GM23248 (cell line): ENCODE measurements at regions not wholly inside any gene's neighbourhood (a gene's known extent, or its start where the extent isn't known, plus 50 kb on each side); places are given as distances from the start of the nearest gene placed in this dataset.
"Not testable (repeated sequence)": the region's sequence is repeated elsewhere in the genome, so short reads cannot be mapped to it uniquely, and the experiment has no call there.

Source experiments
- DNase-seq: peaks from one replicate; pipeline ENCODE4 v3.0.0-alpha.2; 2015
- H2AFZ ChIP-seq: fragments of 200-600 bp; sonication (generic); 2 replicates; pipeline ENCODE4 v1.6.1; 2016; ENCODE audit warnings: antibody characterized with exemption
- H3F3A ChIP-seq: fragments of 200-600 bp; sonication (generic); 2 replicates; pipeline ENCODE4 v1.6.1; 2016; ENCODE audit warnings: mild to moderate bottlenecking, antibody characterized with exemption, mixed run types; ENCODE audit not compliant: insufficient read depth
- H3K27ac ChIP-seq: fragments of 200-600 bp; sonication (generic); 2 replicates; pipeline ENCODE4 v1.5.1; 2016; ENCODE audit warnings: mild to moderate bottlenecking
- H3K27me3 ChIP-seq: fragments of 200-600 bp; sonication (generic); replicated peaks from 2 replicates; pipeline ENCODE4 v1.6.1; 2016; ENCODE audit warnings: mild to moderate bottlenecking; ENCODE audit not compliant: insufficient read depth
- H3K36me3 ChIP-seq: fragments of 200-600 bp; sonication (generic); 2 replicates; pipeline ENCODE4 v1.6.1; 2016; ENCODE audit warnings: low read depth, mild to moderate bottlenecking
- H3K4me1 ChIP-seq: fragments of 200-600 bp; sonication (generic); 2 replicates; pipeline ENCODE4 v1.6.1; 2016; ENCODE audit warnings: mild to moderate bottlenecking; ENCODE audit not compliant: insufficient read depth
- H3K4me2 ChIP-seq: fragments of 200-600 bp; sonication (generic); one replicate; pipeline ENCODE4 v1.6.1; 2016; ENCODE audit warnings: mild to moderate bottlenecking; ENCODE audit not compliant: unreplicated experiment
- H3K4me3 ChIP-seq: fragments of 200-600 bp; sonication (generic); 2 replicates; pipeline ENCODE4 v1.5.1; 2016; ENCODE audit warnings: mild to moderate bottlenecking
- H3K79me2 ChIP-seq: fragments of 200-600 bp; sonication (generic); 2 replicates; pipeline ENCODE4 v1.6.1; 2016; ENCODE audit warnings: mild to moderate bottlenecking; ENCODE audit not compliant: insufficient read depth
- H3K9ac ChIP-seq: fragments of 200-600 bp; sonication (generic); 2 replicates; pipeline ENCODE4 v1.6.1; 2016; ENCODE audit warnings: mild to moderate bottlenecking
- H3K9me2 ChIP-seq: fragments of 200-600 bp; sonication (generic); 2 replicates; pipeline ENCODE4 v1.6.1; 2016; ENCODE audit warnings: mixed run types, mild to moderate bottlenecking, moderate library complexity; ENCODE audit not compliant: insufficient read depth
- H3K9me3 ChIP-seq: fragments of 200-600 bp; sonication (generic); one replicate; pipeline ENCODE4 v1.6.1; 2017; ENCODE audit warnings: low read depth
- H4K20me1 ChIP-seq: fragments of 200-600 bp; sonication (generic); 2 replicates; pipeline ENCODE4 v1.6.0; 2016; ENCODE audit not compliant: insufficient read depth
- EZH2 ChIP-seq: fragments of 200-600 bp; sonication (generic); IDR thresholded peaks from 2 replicates; pipeline ENCODE4 v1.6.1; 2018; ENCODE audit warnings: antibody characterized with exemption, mild to moderate bottlenecking; ENCODE audit not compliant: insufficient read depth, poor library complexity, severe bottlenecking
- EZH2phosphoT487 ChIP-seq: fragments of 200-600 bp; sonication (generic); IDR thresholded peaks from 2 replicates; pipeline ENCODE4 v1.6.1; 2018; ENCODE audit warnings: antibody characterized with exemption, moderate library complexity, mild to moderate bottlenecking, low read depth; ENCODE audit not compliant: insufficient read depth
- WGBS, 2 experiments: methylation state at CpG; one replicate each; pipeline ENCODE4 v1.1.6; 2015 to 2017; ENCODE audit warnings: low lambda C conversion rate in 2 of 2, low coverage in 1 of 2; ENCODE audit errors: missing lambda C conversion rate in 2 of 2; 5-methylcytosine and 5-hydroxymethylcytosine counted together
- in situ Hi-C: fragments of 300-500 bp; cut with MboI; formaldehyde crosslinking; loops from 2 replicates; pipeline ENCODE4 v1.15.0; 2020

DNA sequence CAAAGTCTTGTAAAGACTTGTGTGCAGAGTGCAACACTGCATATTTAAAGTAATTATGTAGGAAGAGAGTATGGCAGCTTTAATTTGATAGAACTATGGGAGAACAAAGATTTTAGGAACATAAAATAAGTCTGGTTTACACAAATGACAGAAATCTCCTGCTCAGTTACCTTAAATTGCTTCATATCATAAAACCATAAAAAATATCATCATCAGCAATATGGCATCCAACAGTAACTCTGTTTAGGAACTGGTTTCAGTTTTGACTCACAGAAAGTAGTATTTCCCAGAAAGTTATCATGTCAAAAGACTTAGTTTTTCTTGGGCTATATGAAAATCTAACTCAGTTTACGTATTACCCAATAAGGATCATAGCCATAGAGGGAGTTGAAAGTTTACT, 292.1 kb upstream of the PMFBP1 start:
- Histone ChIP-seq H3K9ac (no peak overlapping the region), H3K27me3 (no peaks in the 10 kb centered on the region), H3K9me3 (no peaks in the 10 kb centered on the region), H4K20me1 (no peaks in the 10 kb centered on the region), H3F3A (no peaks in the 10 kb centered on the region), H3K27ac (no peak overlapping the region), H3K79me2 (no peaks in the 10 kb centered on the region), H2AFZ (no peak overlapping the region), H3K4me1 (peaks cover 17% of the 10 kb centered on the region; the same call in 1 of the 2 replicates), H3K9me2 (no peaks in the 10 kb centered on the region), H3K4me2 (no peak overlapping the region), H3K36me3 (no peaks in the 10 kb centered on the region), H3K4me3 (no peak overlapping the region)
- in situ Hi-C loops = loop anchor here (10.0 kb wide), 1 partner anchor 339 kb away; no protein-coding TSS in a partner anchor
- 51 to 55% methylated on average over 1 of the region's 1 CpG for WGBS, 2 experiments
- DNase-seq = no peak
- TF ChIP-seq EZH2phosphoT487 = no peak
- TF ChIP-seq EZH2 = no peak

DNA sequence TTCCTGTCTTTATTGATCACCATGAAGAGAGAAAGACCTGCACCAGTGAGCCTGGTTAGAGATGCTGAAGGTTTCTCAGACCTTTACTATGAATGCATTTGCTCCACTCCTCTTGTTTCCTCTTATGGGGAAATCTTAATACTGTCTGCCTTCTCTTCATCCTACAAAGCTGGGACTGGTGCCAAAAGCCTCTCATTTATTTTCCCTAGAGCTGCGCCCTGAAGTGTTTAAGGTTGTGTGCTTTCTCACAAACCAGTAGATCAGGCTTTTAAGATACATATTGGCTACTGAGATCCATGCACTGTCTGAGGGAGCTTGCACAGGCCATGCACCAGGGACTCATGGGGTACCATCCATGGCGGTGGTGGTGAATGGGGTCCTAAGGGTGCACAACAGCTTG, 286.1 kb upstream of the PMFBP1 start:
- Histone ChIP-seq H3K4me1 (no peaks in the 10 kb centered on the region), H3K79me2 (no peaks in the 10 kb centered on the region), H3K9me3 (no peaks in the 10 kb centered on the region), H3K27me3 (no peaks in the 10 kb centered on the region), H3K36me3 (no peaks in the 10 kb centered on the region), H3K9me2 (no peaks in the 10 kb centered on the region), H3F3A (no peaks in the 10 kb centered on the region), H3K4me3 (no peak overlapping the region), H3K4me2 (no peak overlapping the region), H4K20me1 (no peaks in the 10 kb centered on the region), H2AFZ (no peak overlapping the region), H3K9ac (no peak overlapping the region), H3K27ac (no peak overlapping the region)
- DNase-seq = no peak
- TF ChIP-seq EZH2 (no peak), EZH2phosphoT487 (no peak)
- 92 to 93% methylated on average over 2 of the region's 2 CpGs for WGBS, 2 experiments
- in situ Hi-C loops = no loop called here

DNA sequence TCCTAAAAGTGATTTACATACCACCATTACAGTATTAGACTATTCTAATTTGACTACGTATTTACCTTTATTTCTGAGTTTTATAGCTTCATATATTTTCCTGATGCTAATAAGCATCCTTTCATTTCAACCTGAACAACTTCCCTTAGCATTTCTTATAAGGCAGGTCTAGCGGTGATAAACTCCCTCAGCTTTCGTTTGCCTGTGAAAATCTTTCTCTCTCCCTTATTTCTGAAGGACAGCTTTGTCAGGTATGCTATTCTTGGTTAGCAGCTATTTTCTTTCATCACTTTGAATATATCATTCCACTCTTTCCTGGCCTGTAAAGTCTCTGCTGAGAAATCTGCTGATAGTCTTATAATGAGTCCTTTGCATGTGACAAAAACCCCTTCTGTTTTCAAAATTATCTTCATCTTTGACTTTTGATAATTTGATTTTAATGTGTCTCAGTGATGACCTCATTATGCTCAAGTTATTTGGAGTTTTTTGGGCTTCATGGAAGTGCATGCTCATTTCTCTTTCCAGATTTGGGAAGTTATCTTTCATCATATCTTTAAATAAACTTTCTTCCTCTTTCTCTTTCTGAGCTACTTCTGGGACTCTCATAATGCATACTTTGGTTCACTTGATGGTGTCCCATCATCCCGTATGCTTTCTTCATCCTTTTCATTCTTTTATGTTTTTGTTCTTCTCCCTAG, 285.4 kb upstream of the PMFBP1 start:
- WGBS, 2 experiments = 89 to 92% methylated on average over 4 of the region's 4 CpGs
- in situ Hi-C loops = no loop called here
- no peak for TF ChIP-seq EZH2phosphoT487
- TF ChIP-seq EZH2 = no peak

DNA sequence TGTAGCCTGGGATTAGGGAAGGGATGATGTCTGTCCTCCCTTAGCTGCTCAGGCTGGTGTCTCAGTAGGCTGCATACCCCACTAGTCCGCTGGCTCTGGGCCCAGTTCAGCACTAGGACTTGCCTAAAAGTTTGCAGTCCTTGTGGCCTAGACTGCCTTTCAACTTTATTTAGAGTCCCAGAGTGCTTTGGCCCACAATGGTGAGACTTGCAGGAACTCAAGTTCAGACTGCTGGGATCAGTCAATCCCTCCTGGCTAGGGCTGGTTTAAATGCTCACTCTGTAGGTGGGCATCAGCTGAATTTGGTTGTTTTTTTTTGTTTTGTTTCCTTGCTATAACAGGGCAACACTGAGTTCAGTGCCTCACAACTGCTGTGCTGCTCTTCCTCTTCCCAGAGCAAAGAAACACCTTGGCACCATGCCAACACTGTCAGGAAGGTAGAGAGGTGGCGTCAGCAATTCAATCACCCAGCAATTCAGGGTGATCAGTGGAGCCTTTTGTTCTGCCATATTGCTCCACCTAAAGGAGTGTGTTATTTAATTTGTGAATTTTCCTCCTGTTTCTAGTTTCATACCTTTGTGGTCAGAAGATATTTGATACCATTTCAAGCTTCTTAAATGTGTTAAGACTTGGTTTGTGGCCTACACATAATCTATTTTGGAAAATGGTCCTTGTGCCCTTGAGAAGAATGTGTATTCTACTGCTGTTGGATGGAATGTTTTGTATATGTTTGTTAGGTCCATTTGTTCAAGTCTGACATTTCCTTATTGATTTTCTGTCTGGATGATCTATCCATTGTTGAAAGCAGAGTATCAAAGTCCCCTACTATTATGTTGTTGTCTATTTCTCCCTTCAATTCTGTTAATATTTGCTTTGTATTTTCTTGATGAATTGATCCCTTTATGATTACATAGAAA, 284.0 kb upstream of the PMFBP1 start:
- H3K4me2 ChIP-seq = no peak overlapping the region
- H3K4me1 ChIP-seq = no peaks in the 10 kb centered on the region
- no peaks in the 10 kb centered on the region for H3K9me3 ChIP-seq
- no peaks in the 10 kb centered on the region for H3K9me2 ChIP-seq
- no peak overlapping the region for H3K4me3 ChIP-seq
- no peak overlapping the region for H3K27ac ChIP-seq
- H4K20me1 ChIP-seq = no peaks in the 10 kb centered on the region
- no peaks in the 10 kb centered on the region for H3K27me3 ChIP-seq
- TF ChIP-seq EZH2 (no peak), EZH2phosphoT487 (no peak)
- no peaks in the 10 kb centered on the region for H3K79me2 ChIP-seq
- 47 to 61% methylated on average over 2 of the region's 2 CpGs for WGBS, 2 experiments
- in situ Hi-C loops = no loop called here
- H3K9ac ChIP-seq = no peak overlapping the region
- H3K36me3 ChIP-seq = no peaks in the 10 kb centered on the region
- H3F3A ChIP-seq = no peaks in the 10 kb centered on the region
- no peak overlapping the region for H2AFZ ChIP-seq
- DNase-seq = no peak

More for the DNA sequence above, 285.4 kb upstream of the PMFBP1 start:
- no peak for DNase-seq
- H3K27me3 ChIP-seq = no peaks in the 10 kb centered on the region
- no peak overlapping the region for H3K9ac ChIP-seq
- no peak overlapping the region for H2AFZ ChIP-seq
- H3F3A ChIP-seq = no peaks in the 10 kb centered on the region
- no peaks in the 10 kb centered on the region for H3K9me2 ChIP-seq
- H4K20me1 ChIP-seq = no peaks in the 10 kb centered on the region
- H3K9me3 ChIP-seq = no peaks in the 10 kb centered on the region
- no peak overlapping the region for H3K4me2 ChIP-seq
- H3K79me2 ChIP-seq = no peaks in the 10 kb centered on the region
- no peaks in the 10 kb centered on the region for H3K4me1 ChIP-seq
- no peak overlapping the region for H3K27ac ChIP-seq
- no peaks in the 10 kb centered on the region for H3K36me3 ChIP-seq
- H3K4me3 ChIP-seq = no peak overlapping the region

DNA sequence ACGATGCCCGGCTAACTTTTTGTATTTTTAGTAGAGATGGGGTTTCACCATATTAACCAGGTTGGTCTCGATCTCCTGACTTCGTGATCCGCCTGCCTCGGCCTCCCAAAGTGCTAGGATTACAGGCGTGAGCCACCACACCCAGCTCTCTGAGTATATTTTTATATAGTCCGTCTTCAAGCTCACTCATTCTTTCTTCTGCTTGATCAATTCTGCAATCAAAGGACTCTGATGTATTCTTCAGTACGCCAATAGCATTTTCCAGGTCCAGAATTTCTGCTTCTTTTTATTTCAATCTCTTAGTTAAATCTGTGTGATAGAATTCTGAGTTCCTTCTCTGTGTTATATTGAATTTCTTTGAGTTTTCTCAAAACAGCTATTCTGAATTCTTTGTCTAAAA, 281.9 kb upstream of the PMFBP1 start:
- H3K27me3 ChIP-seq, H3K4me2 ChIP-seq, in situ Hi-C loops, H3K36me3 ChIP-seq, DNase-seq, H3K27ac ChIP-seq, H3F3A ChIP-seq, H3K4me3 ChIP-seq, H3K9me2 ChIP-seq, H3K9me3 ChIP-seq, H3K79me2 ChIP-seq, H2AFZ ChIP-seq, H3K4me1 ChIP-seq, H4K20me1 ChIP-seq, H3K9ac ChIP-seq: not testable (repeated sequence)
- WGBS, 2 experiments = 95 to 98% methylated on average over 9 of the region's 9 CpGs
